OCI-LY1 (cell line): ENCODE measurements at regions not wholly inside any gene's neighbourhood (a gene's known extent, or its start where the extent isn't known, plus 50 kb on each side); places are given as distances from the start of the nearest gene placed in this dataset.

Experiments
- H2AFZ ChIP-seq: fragments of 200-600 bp; sonication (generic), shearing (Covaris generic); 2 replicates; pipeline ENCODE4 v1.6.0; 2014; ENCODE audit warnings: antibody characterized with exemption, mild to moderate bottlenecking, low read length
- H3F3A ChIP-seq: fragments of 200-600 bp; sonication (generic), shearing (Covaris generic); 2 replicates; pipeline ENCODE4 v1.6.0; 2014; ENCODE audit warnings: mild to moderate bottlenecking, antibody characterized with exemption, low read length, moderate library complexity; ENCODE audit not compliant: insufficient read depth
- H3K27ac ChIP-seq: fragments of 200-600 bp; sonication (generic); 2 replicates; pipeline ENCODE4 v1.5.1; 2014; ENCODE audit warnings: low read length, mixed run types, mild to moderate bottlenecking, low read depth; ENCODE audit not compliant: poor library complexity, severe bottlenecking
- H3K27me3 ChIP-seq: fragments of 200-600 bp; sonication (generic); 2 replicates; pipeline ENCODE4 v1.6.0; 2014; ENCODE audit warnings: antibody characterized with exemption, mild to moderate bottlenecking, low read length, moderate library complexity; ENCODE audit not compliant: insufficient read depth
- H3K36me3 ChIP-seq: fragments of 200-600 bp; sonication (generic); 2 replicates; pipeline ENCODE4 v1.6.1; 2014; ENCODE audit warnings: mild to moderate bottlenecking, antibody characterized with exemption, low read length, moderate library complexity, mixed read lengths; ENCODE audit not compliant: insufficient read depth
- H3K4me1 ChIP-seq: fragments of 200-600 bp; sonication (generic); 2 replicates; pipeline ENCODE4 v1.5.1; 2014; ENCODE audit warnings: mild to moderate bottlenecking, low read length, moderate library complexity; ENCODE audit not compliant: insufficient read depth, severe bottlenecking
- H3K4me2 ChIP-seq: fragments of 200-600 bp; sonication (generic), shearing (Covaris generic); 2 replicates; pipeline ENCODE4 v1.6.1; 2014; ENCODE audit warnings: low read length
- H3K4me3 ChIP-seq: fragments of 200-600 bp; sonication (generic); 2 replicates; pipeline ENCODE4 v1.5.1; 2014; ENCODE audit warnings: low read length, low read depth, mild to moderate bottlenecking, mixed read lengths; ENCODE audit not compliant: poor library complexity, severe bottlenecking
- H3K79me2 ChIP-seq: fragments of 200-600 bp; shearing (Covaris generic); 2 replicates; pipeline ENCODE4 v1.6.1; 2016; ENCODE audit warnings: mixed run types, low read length, mixed read lengths; ENCODE audit not compliant: insufficient read depth
- H3K9ac ChIP-seq: fragments of 200-600 bp; sonication (generic), shearing (Covaris generic); 2 replicates; pipeline ENCODE4 v1.6.1; 2014; ENCODE audit warnings: mild to moderate bottlenecking, low read length, mixed read lengths
- H3K9me2 ChIP-seq: fragments of 200-600 bp; sonication (generic), shearing (Covaris generic); 2 replicates; pipeline ENCODE4 v1.6.1; 2014; ENCODE audit warnings: low read depth, mild to moderate bottlenecking, low read length, mixed read lengths
- H3K9me3 ChIP-seq: fragments of 200-600 bp; shearing (Covaris generic); 2 replicates; pipeline ENCODE4 v1.6.1; 2014; ENCODE audit warnings: low read length, mixed read lengths
- H4K20me1 ChIP-seq: fragments of 200-600 bp; sonication (generic), shearing (Covaris generic); 2 replicates; pipeline ENCODE4 v1.6.0; 2016; ENCODE audit warnings: mild to moderate bottlenecking, low read length; ENCODE audit not compliant: insufficient read depth
- EZH2 ChIP-seq: fragments of 200-600 bp; sonication (generic), shearing (Covaris generic); IDR thresholded peaks from 2 replicates; pipeline ENCODE4 v1.8.0; 2017; ENCODE audit warnings: borderline replicate concordance, mixed run types, mild to moderate bottlenecking, antibody characterized with exemption, low read length, moderate library complexity, mixed read lengths
- TF ChIP-seq, protein P1 (sequence below): fragments of 200-600 bp; sonication (generic), shearing (Covaris generic); IDR thresholded peaks from 2 replicates; pipeline ENCODE4 v1.5.1; 2017; ENCODE audit warnings: mild to moderate bottlenecking, antibody characterized with exemption, low read length, moderate library complexity, mixed read lengths

GRCh38 chr14:94699831-94700230 lies 70.1 kb downstream of the GSC start:
- Histone ChIP-seq H3K79me2 (no peaks in the 10 kb centered on the region), H3K36me3 (no peaks in the 10 kb centered on the region), H2AFZ (no peak overlapping the region), H3F3A (no peaks in the 10 kb centered on the region), H3K4me2 (no peak overlapping the region), H4K20me1 (no peaks in the 10 kb centered on the region), H3K27ac (no peak overlapping the region), H3K9me2 (no peaks in the 10 kb centered on the region), H3K27me3 (no peaks in the 10 kb centered on the region; the same call in 1 of the 2 replicates), H3K4me1 (no peaks in the 10 kb centered on the region), H3K9me3 (no peaks in the 10 kb centered on the region), H3K4me3 (no peak overlapping the region), H3K9ac (no peak overlapping the region)
- TF ChIP-seq, protein P1, sequence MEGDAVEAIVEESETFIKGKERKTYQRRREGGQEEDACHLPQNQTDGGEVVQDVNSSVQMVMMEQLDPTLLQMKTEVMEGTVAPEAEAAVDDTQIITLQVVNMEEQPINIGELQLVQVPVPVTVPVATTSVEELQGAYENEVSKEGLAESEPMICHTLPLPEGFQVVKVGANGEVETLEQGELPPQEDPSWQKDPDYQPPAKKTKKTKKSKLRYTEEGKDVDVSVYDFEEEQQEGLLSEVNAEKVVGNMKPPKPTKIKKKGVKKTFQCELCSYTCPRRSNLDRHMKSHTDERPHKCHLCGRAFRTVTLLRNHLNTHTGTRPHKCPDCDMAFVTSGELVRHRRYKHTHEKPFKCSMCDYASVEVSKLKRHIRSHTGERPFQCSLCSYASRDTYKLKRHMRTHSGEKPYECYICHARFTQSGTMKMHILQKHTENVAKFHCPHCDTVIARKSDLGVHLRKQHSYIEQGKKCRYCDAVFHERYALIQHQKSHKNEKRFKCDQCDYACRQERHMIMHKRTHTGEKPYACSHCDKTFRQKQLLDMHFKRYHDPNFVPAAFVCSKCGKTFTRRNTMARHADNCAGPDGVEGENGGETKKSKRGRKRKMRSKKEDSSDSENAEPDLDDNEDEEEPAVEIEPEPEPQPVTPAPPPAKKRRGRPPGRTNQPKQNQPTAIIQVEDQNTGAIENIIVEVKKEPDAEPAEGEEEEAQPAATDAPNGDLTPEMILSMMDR, result no peak
- TF ChIP-seq EZH2, result no peak

DNA sequence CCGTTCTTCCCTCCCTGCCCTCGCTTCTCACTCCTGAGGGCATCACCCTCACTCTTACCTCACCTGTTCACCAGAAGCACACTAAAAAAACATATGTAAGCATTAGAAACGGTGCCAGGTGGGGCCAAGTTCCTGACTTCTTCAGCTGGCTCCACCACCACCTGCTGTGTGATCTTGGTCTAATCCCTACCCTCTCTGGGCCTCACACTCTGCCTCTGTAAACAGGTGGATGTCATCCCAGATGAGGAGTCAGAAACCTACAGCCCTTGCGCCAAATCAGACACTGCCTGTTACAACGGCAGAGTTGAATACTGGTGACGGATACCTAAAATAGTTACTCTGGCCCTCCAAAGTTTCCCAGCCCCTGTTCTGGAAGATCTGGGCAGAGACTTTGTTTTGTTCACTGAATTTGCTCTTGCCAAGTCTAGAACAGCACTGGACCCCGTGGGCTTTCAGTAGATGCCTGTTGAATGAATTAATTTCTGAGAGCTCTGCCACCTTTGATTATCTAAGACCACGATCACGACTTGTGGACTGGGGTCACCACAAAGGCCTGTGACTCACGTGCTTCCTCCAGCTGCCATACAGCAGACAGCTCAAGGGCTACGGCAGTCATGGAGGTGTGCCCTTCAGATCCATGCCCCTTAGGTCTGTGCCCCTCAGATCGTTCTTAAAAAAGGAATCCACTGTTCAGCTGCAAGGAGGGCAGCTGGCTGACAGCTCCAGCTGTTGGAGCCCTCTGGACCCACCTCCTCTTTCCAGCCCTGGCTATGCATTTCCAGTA lies 71.9 kb downstream of the GSC start:
- Histone ChIP-seq H2AFZ (no peak overlapping the region), H3F3A (no peaks in the 10 kb centered on the region)

DNA sequence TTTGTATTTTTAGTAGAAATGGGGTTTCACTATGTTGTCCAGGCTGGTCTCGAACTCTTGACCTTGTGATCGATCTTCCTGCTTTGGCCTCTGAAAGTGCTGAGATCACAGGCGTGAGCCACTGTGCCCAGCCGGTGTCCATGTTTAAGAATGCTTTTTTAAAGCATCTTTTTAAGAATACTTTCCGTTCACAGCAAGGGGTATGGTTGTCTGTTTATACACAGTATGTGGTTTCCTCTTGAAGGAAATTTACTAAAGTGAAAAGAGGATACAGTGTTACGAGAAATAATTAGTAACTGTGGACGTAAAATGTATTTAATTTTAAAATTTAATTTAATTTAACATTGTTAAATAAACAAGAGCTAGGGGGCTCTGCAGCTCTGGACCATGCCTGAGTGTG lies 73.4 kb downstream of the GSC start:
- H3K9ac ChIP-seq, result no peak overlapping the region
- no peaks in the 10 kb centered on the region for H3K9me3 ChIP-seq
- no peaks in the 10 kb centered on the region for H3K36me3 ChIP-seq
- H2AFZ ChIP-seq, result no peak overlapping the region
- no peaks in the 10 kb centered on the region for H4K20me1 ChIP-seq
- no peak overlapping the region for H3K27ac ChIP-seq
- no peaks in the 10 kb centered on the region for H3K79me2 ChIP-seq
- H3F3A ChIP-seq, result no peaks in the 10 kb centered on the region
- no peak overlapping the region for H3K4me2 ChIP-seq
- no peaks in the 10 kb centered on the region; the same call in 1 of the 2 replicates for H3K27me3 ChIP-seq
- H3K9me2 ChIP-seq, result no peaks in the 10 kb centered on the region
- TF ChIP-seq, protein P1, result no peak
- no peak for TF ChIP-seq EZH2
- no peak overlapping the region for H3K4me3 ChIP-seq
- no peaks in the 10 kb centered on the region for H3K4me1 ChIP-seq

More for the DNA sequence above, 71.9 kb downstream of the GSC start:
- Histone ChIP-seq H3K9me3 (no peaks in the 10 kb centered on the region), H3K4me1 (no peaks in the 10 kb centered on the region), H3K27me3 (no peaks in the 10 kb centered on the region; the same call in 1 of the 2 replicates), H3K36me3 (no peaks in the 10 kb centered on the region), H3K27ac (no peak overlapping the region), H3K79me2 (no peaks in the 10 kb centered on the region), H3K9ac (no peak overlapping the region), H3K9me2 (no peaks in the 10 kb centered on the region), H3K4me2 (no peak overlapping the region), H3K4me3 (no peak overlapping the region), H4K20me1 (no peaks in the 10 kb centered on the region)
- TF ChIP-seq EZH2, result no peak
- TF ChIP-seq, protein P1, result no peak
